Hepatocyte (in vitro differentiated cells): ENCODE measurements at regions not wholly inside any gene's neighbourhood (a gene's known extent, or its start where the extent isn't known, plus 50 kb on each side); places are given as distances from the start of the nearest gene placed in this dataset.

ENCODE experiments used
- DNase-seq: peaks from one replicate; pipeline ENCODE4 v3.0.0-alpha.2; 2016; ENCODE audit warnings: low spot score
- H2AFZ ChIP-seq: fragments of 200-600 bp; sonication (generic); 2 replicates; pipeline ENCODE4 v1.6.0; 2016; ENCODE audit warnings: antibody characterized with exemption, mild to moderate bottlenecking
- H3K27ac ChIP-seq: fragments of 200-600 bp; sonication (generic); 2 replicates; pipeline ENCODE4 v1.5.1; 2016; ENCODE audit warnings: mild to moderate bottlenecking
- H3K27me3 ChIP-seq: fragments of 200-600 bp; sonication (generic); 2 replicates; pipeline ENCODE4 v1.6.1; 2016
- H3K36me3 ChIP-seq: fragments of 200-600 bp; sonication (generic); replicated peaks from 2 replicates; pipeline ENCODE4 v1.5.1; 2016; ENCODE audit warnings: low read depth; ENCODE audit not compliant: insufficient read depth
- H3K4me1 ChIP-seq: fragments of 200-600 bp; sonication (generic); 2 replicates; pipeline ENCODE4 v1.5.1; 2016; ENCODE audit warnings: mild to moderate bottlenecking, moderate library complexity; ENCODE audit not compliant: insufficient read depth
- H3K4me2 ChIP-seq: fragments of 200-600 bp; sonication (generic); 2 replicates; pipeline ENCODE4 v1.6.0; 2016
- H3K4me3 ChIP-seq: fragments of 200-600 bp; sonication (generic); 2 replicates; pipeline ENCODE4 v1.5.1; 2016; ENCODE audit warnings: mild to moderate bottlenecking
- H3K79me2 ChIP-seq: fragments of 200-600 bp; sonication (generic); 2 replicates; pipeline ENCODE4 v1.6.0; 2017; ENCODE audit warnings: mild to moderate bottlenecking
- H3K9me2 ChIP-seq: fragments of 200-600 bp; sonication (generic); replicated peaks from 2 replicates; pipeline ENCODE4 v1.6.0; 2017; ENCODE audit warnings: mild to moderate bottlenecking; ENCODE audit not compliant: insufficient read depth
- H3K9me3 ChIP-seq: fragments of 200-600 bp; sonication (generic); 2 replicates; pipeline ENCODE4 v1.5.1; 2016; ENCODE audit warnings: low read depth, mild to moderate bottlenecking
- H4K20me1 ChIP-seq: fragments of 200-600 bp; sonication (generic); 2 replicates; pipeline ENCODE4 v1.6.0; 2016; ENCODE audit warnings: mild to moderate bottlenecking; ENCODE audit not compliant: insufficient read depth, poor library complexity, severe bottlenecking
- CTCF ChIP-seq: fragments of 200-600 bp; sonication (generic); IDR thresholded peaks from 2 replicates; pipeline ENCODE4 v1.5.1; 2016; ENCODE audit warnings: antibody characterized with exemption, mild to moderate bottlenecking; ENCODE audit not compliant: poor library complexity
- EZH2 ChIP-seq: fragments of 200-600 bp; sonication (generic); IDR thresholded peaks from 2 replicates; pipeline ENCODE4 v1.6.1; 2016; ENCODE audit warnings: antibody characterized with exemption, mild to moderate bottlenecking, borderline replicate concordance
- EZH2phosphoT487 ChIP-seq: fragments of 200-600 bp; sonication (generic); IDR thresholded peaks from one replicate; pipeline ENCODE4 v1.6.1; 2018; ENCODE audit warnings: antibody characterized with exemption, mild to moderate bottlenecking, low read depth, moderate library complexity; ENCODE audit not compliant: unreplicated experiment, severe bottlenecking
- WGBS: methylation state at CpG from one replicate; pipeline ENCODE4 v1.1.6; 2016; ENCODE audit warnings: low lambda C conversion rate; ENCODE audit errors: missing lambda C conversion rate; 5-methylcytosine and 5-hydroxymethylcytosine counted together

DNA sequence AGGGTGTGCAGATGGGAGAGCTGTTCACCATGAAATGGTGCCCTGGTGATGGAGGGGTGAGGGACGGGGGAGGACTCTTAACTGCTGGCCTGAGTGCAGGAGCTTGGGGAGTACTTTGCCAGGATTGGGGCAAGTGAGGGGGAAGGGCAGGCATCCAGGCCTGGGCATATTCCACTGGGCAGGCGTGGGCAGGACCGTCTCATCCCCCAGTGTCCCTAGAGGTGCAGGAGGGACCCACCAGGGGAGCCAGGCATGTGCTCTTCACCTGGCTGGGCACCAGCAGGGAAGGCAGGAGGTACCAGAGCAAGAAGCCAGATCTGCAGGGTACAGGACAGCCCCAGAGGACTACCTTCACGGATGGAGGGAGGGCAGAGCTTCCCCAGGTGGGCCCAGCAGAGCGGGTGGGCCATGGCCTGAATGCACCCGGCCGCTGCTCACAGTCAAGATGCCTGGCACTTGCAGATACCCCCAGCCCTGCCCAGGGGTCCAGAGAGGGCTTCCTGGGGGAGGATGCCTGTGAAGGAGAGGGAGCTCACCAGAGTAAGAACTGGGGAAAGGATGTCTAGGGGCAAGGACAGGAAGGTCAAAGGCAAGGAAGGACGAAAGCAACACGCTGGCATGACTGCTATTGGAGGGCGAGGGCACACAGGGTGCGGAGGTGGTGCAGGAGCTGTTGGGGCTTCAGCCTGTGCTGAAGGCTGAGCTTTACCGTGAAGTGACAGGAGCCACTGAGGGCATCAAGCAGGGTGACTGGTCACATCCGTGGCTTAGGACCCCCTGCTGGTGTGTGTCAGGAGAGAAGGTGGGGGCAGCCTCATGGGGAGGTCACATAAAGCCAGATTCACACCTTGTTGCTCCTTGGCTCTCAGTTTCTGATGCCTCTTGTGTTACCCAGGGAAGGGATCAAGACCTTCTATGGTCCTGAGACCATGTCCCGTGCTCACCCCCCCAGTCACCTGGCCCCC, 68.2 kb upstream of the NKX1-1 start:
- no peaks in the 10 kb centered on the region for H3K79me2 ChIP-seq
- H3K9me3 ChIP-seq, result no peaks in the 10 kb centered on the region
- no peak for TF ChIP-seq EZH2phosphoT487
- no peak for TF ChIP-seq CTCF
- TF ChIP-seq EZH2, result no peak
- no peaks in the 10 kb centered on the region for H3K4me1 ChIP-seq
- no peaks in the 10 kb centered on the region for H3K36me3 ChIP-seq
- no peaks in the 10 kb centered on the region for H3K27me3 ChIP-seq
- H3K9me2 ChIP-seq, result no peaks in the 10 kb centered on the region
- no peak overlapping the region for H2AFZ ChIP-seq
- WGBS, result 72% methylated on average over 14 of the region's 14 CpGs
- H4K20me1 ChIP-seq, result no peaks in the 10 kb centered on the region
- no peak for DNase-seq
- no peak overlapping the region for H3K4me2 ChIP-seq
- H3K27ac ChIP-seq, result no peak overlapping the region
- no peak overlapping the region for H3K4me3 ChIP-seq

GRCh38 chr4:1473718-1474117, 67.5 kb upstream of the NKX1-1 start:
- no peak for DNase-seq
- WGBS, result 90% methylated on average over 6 of the region's 8 CpGs
- no peak for TF ChIP-seq CTCF
- TF ChIP-seq EZH2phosphoT487, result no peak
- TF ChIP-seq EZH2, result no peak

GRCh38 chr4:1472911-1473518, 66.8 kb upstream of the NKX1-1 start:
- no peak for DNase-seq

More at GRCh38 chr4:1473718-1474117, 67.5 kb upstream of the NKX1-1 start:
- no peaks in the 10 kb centered on the region for H3K9me2 ChIP-seq
- H2AFZ ChIP-seq, result no peak overlapping the region
- H4K20me1 ChIP-seq, result no peaks in the 10 kb centered on the region
- no peaks in the 10 kb centered on the region for H3K27me3 ChIP-seq
- H3K27ac ChIP-seq, result no peak overlapping the region
- no peaks in the 10 kb centered on the region for H3K79me2 ChIP-seq
- no peaks in the 10 kb centered on the region for H3K36me3 ChIP-seq
- no peaks in the 10 kb centered on the region for H3K9me3 ChIP-seq
- H3K4me1 ChIP-seq, result no peaks in the 10 kb centered on the region
- no peak overlapping the region for H3K4me2 ChIP-seq
- H3K4me3 ChIP-seq, result no peak overlapping the region

More at GRCh38 chr4:1472911-1473518, 66.8 kb upstream of the NKX1-1 start:
- Histone ChIP-seq H3K4me1 (no peaks in the 10 kb centered on the region), H3K9me3 (no peaks in the 10 kb centered on the region), H3K79me2 (no peaks in the 10 kb centered on the region), H3K4me2 (no peak overlapping the region), H4K20me1 (no peaks in the 10 kb centered on the region), H3K9me2 (no peaks in the 10 kb centered on the region), H3K36me3 (no peaks in the 10 kb centered on the region), H3K27me3 (no peaks in the 10 kb centered on the region), H2AFZ (no peak overlapping the region), H3K4me3 (no peak overlapping the region), H3K27ac (no peak overlapping the region)
- TF ChIP-seq EZH2 (no peak), EZH2phosphoT487 (no peak), CTCF (no peak)
- 81% methylated on average over 9 of the region's 9 CpGs for WGBS
